ENCODE measurements at regions not wholly inside any gene's neighbourhood (a gene's known extent, or its start where the extent isn't known, plus 50 kb on each side); places are given as distances from the start of the nearest gene placed in this dataset.
A peak's percentile ranks its signal among the peaks of the same experiment; 100 is the strongest.

GRCh38 chr4:26175006-26175786, 145.6 kb upstream of the RBPJ start:
- Histone ChIP-seq H3K4me3 (no peak overlapping the region), H3K27me3 (no peaks in the 10 kb centered on the region), H3K9me3 (replicated peaks in 1 of 3) (no peaks in the 10 kb centered on the region), H3K27ac (no peak overlapping the region), H3K36me3 (replicated peaks in 1 of 2) (no peaks in the 10 kb centered on the region), H3K4me1 (replicated peaks in 1 of 2) (no peaks in the 10 kb centered on the region)
- TF ChIP-seq CTCF (IDR thresholded peaks at IDR 0.05) (no peak), POLR2A (IDR thresholded peaks at IDR 0.05) (no peak)
- 79 to 85% (median 80%) methylated on average over 13 of the region's 13 CpGs for WGBS, 4 donors
- DNase-seq, result no peak
- intact Hi-C loops (cut with DNase I), result no loop called here

GRCh38 chr4:26175905-26176470, 144.8 kb upstream of the RBPJ start:
- 78 to 86% (median 80%) methylated on average over 4 of the region's 4 CpGs for WGBS, 4 donors
- H3K4me3 ChIP-seq, result no peak overlapping the region
- H3K27me3 ChIP-seq, result no peaks in the 10 kb centered on the region
- H3K4me1 ChIP-seq (replicated peaks in 1 of 2), result no peaks in the 10 kb centered on the region
- H3K36me3 ChIP-seq (replicated peaks in 1 of 2), result no peaks in the 10 kb centered on the region
- intact Hi-C loops (cut with DNase I), result no loop called here
- no peak overlapping the region for H3K27ac ChIP-seq
- no peak for DNase-seq
- no peaks in the 10 kb centered on the region for H3K9me3 ChIP-seq (replicated peaks in 1 of 3)
- TF ChIP-seq CTCF (IDR thresholded peaks at IDR 0.05) (no peak), POLR2A (IDR thresholded peaks at IDR 0.05) (no peak)

DNA sequence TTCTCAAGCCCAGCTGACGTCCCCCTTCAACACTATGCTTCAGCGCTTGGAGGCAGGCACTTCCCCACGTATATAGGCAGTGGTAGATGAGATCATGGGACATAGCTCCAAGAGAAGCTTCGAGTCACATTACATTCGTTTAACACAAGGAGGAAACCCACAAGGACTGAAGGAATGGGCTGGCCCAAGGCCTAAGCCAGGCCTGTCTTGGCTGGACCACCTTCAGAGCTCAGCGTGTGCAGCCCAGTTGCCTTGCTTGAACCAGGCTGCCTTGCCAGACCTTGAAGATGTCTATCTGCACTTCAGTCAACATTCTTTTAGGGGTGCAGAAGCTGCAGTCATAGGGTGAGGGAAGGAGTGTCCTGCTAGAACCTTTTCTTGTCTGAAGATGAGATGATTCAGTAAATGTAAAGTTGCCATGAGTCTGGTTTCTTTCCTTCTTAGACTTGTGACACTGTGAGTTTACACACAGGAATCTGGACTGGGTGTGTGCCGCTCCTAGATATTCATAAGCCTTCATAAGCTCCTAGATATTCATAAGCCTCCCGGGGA, 144.1 kb upstream of the RBPJ start:
- Histone ChIP-seq H3K27me3 (no peaks in the 10 kb centered on the region), H3K4me1 (replicated peaks in 1 of 2) (no peaks in the 10 kb centered on the region), H3K4me3 (no peak overlapping the region), H3K36me3 (replicated peaks in 1 of 2) (no peaks in the 10 kb centered on the region), H3K9me3 (replicated peaks in 1 of 3) (no peaks in the 10 kb centered on the region), H3K27ac (no peak overlapping the region)
- TF ChIP-seq POLR2A (IDR thresholded peaks at IDR 0.05), result no peak
- TF ChIP-seq CTCF (IDR thresholded peaks at IDR 0.05), result no peak
- WGBS, 4 donors, result 74 to 87% (median 81%) methylated on average over 7 to 8 of the region's 8 CpGs
- no peak for DNase-seq
- intact Hi-C loops (cut with DNase I), result no loop called here

DNA sequence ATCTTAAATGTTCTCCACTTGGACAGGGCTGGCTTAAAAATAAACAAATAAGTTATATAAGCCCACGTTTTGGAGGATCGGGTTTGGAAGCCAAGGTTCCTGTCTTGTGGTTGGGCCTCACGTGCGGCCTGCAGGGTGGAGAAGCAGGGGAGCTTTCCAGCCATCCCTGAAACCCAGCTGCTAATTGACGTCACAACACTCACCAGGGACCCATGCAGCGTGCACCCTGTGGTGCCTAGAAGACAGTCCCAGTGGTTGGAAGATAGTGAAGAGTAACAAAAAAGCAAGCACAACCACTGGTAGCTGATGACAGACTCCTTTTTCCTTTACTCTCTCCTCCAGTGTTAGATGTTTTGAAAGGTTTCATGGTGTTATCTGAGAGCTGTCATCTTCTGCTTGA, 142.0 kb upstream of the RBPJ start:
- peak in 2 of 7 donors; percentile 2 to 23 for DNase-seq
- Histone ChIP-seq H3K36me3 (replicated peaks in 1 of 2) (no peaks in the 10 kb centered on the region), H3K9me3 (replicated peaks in 1 of 3) (no peaks in the 10 kb centered on the region), H3K27me3 (no peaks in the 10 kb centered on the region), H3K27ac (no peak overlapping the region), H3K4me1 (replicated peaks in 1 of 2) (no peaks in the 10 kb centered on the region), H3K4me3 (no peak overlapping the region)
- 58 to 75% (median 74%) methylated on average over 6 of the region's 6 CpGs for WGBS, 4 donors
- intact Hi-C loops (cut with DNase I), result no loop called here
- TF ChIP-seq CTCF (IDR thresholded peaks at IDR 0.05) (no peak), POLR2A (IDR thresholded peaks at IDR 0.05) (no peak)
